Activated T-cell treated with anti-CD3 and anti-CD28 coated beads, Interleukin-2, amount 50 U/mL, for 48 hours (primary cell): ENCODE measurements at regions not wholly inside any gene's neighbourhood (a gene's known extent, or its start where the extent isn't known, plus 50 kb on each side); places are given as distances from the start of the nearest gene placed in this dataset.
"Not testable (repeated sequence)": the region's sequence is repeated elsewhere in the genome, so short reads cannot be mapped to it uniquely, and the experiment has no call there.

ENCODE experiments used
- DNase-seq, 2 experiments: peaks; one replicate each; pipeline ENCODE4 v3.0.0-alpha.2; 2020

GRCh38 chr20:20788308-20788707 is 75.9 kb upstream of the RALGAPA2 start:
- no peak for DNase-seq

DNA sequence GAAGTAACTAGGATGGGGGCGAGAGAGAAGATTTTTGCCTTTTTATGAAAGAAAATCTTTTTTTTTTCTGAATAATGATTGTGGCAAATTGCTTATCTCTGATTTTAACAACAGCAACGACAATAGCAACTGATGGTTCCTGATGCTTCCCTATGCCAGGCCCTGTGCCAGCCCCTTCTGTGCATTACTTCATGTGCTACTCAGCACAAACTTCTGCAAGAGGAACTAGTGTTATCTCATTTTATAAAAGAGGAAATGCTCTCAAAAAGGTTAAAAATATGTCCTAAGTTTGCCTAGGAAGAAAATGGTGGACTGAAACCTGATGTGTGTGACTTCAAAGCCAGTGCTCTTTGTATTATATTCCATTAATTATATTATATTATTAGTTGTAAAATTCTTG is 74.0 kb upstream of the RALGAPA2 start:
- DNase-seq = no peak

DNA sequence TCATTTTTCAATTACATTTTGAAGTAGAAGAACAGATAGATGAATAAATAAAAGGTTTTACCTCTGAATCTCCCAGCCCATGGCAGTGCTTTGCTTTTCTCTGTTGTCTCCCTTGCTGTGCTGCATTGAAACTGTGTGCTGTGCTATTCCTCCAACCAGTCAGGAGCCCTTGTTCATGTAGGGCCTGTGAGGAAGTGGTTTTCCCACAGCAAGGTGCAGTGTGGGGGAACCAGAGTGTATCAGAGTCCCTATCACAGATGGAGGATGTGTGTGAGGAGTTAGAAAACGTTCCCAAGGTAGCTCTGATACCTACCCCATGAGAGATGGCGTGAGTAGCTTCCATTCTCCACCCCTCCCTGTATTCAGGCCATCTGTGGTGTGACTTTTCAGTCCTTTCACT is 72.8 kb upstream of the RALGAPA2 start:
- no peak for DNase-seq

DNA sequence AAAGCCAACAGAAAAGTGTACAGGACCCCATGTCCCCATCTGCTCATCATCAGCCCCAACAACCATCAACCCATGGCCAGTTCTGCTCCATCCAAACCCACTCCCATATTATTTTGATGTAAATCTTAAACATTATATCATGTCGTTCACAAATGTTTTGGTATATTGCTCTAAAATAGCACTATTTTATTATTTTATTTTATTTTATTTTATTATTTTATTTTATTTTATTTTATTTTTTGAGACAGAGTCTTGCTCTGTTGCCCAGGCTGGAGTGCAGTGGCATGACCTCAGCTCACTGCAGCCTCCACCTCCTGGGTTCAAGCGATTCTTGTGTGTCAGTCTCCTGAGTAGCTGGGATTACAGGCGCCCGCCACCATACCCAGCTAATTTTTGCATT is 72.0 kb upstream of the RALGAPA2 start:
- DNase-seq = not testable (repeated sequence)

GRCh38 chr20:20783450-20783849 is 71.0 kb upstream of the RALGAPA2 start:
- no peak for DNase-seq

- no peak for DNase-seq
These were observed 70.3 kb upstream of the RALGAPA2 start for GRCh38 chr20:20782755-20783154.

DNA sequence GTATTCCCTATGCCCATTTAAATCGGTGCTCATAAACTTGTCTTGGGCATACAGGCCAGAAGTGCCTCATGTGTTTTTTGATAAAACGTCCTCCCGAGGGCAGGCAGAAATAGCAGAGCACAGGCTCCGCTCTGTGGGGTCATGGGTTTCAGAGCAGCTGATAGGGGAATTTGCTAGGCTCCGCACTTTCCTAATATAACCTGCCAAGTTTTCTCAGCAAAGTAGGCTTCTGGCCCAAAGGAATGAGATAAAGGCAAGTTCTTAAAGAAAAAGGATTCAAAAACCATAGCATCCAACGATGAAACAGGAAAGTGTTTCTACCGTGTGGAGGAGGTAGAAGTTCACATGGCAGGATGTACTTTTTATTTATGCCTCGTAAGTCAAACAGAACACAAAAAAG is 69.8 kb upstream of the RALGAPA2 start:
- DNase-seq = no peak

- DNase-seq = no peak
These were observed 68.6 kb upstream of the RALGAPA2 start for GRCh38 chr20:20781029-20781428.

GRCh38 chr20:20780127-20780824 is 67.8 kb upstream of the RALGAPA2 start:
- no peak for DNase-seq

- DNase-seq = no peak
These were observed 66.2 kb upstream of the RALGAPA2 start for GRCh38 chr20:20778676-20779075.

DNA sequence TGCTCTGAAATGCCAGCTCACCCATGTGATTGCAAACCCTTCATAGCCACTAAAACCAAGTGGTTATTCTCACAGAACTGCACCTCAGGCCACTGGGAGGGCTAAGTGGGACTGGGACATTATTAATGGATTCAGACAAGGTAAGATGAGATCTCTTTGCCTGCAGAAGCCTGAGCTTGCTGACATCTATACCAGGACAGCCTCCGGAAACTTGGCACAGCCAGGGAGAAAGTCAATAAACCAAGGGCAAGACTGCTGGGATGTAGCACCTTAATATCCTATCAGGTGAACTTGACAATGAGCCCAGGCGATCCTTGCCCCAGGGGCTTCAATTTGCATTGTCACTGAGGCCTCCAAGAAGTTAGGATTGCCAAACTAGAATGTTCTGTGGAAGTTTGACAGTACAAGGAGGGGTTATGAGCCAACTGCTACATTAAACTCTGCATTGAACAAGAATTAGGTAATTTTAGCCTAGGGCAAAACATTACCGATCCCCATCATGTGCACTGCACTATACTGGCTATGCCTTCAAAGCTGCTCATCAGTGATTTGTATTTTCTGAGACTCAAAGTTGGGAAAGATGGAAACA is 60.1 kb upstream of the RALGAPA2 start:
- no peak for DNase-seq

- DNase-seq = no peak
These were observed 55.9 kb upstream of the RALGAPA2 start for GRCh38 chr20:20768202-20768815.

DNA sequence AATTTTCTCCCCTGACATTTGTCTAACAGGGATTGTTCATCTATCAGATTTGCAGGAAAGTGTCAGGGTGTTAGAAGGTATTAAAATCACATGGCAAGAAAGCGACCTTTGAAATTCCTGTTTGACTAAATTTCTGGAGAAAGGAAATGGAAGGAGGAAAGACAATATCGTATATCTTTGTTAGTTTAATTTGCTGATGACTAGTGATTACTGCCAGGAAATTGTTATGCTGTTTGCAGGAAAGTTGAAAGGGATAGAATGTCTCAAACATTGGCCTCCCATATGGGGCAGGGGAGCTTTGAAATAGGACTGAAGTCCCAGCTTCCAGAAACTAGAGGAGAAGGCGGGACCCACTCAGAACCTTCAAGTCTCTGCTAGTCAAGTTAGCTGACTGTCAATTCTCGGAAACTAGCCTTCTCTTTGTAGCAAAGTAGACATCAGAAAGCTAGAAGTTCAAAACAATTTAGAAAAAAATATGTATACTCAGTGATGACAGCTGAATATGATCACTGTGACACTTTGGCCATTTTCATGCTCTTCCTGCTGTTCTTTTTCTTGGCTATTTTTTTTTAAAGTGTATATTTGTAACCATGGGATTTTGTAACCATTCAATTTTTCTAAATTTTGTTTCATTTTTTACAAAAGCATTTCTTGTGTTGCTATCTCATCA is 53.4 kb upstream of the RALGAPA2 start:
- no peak for DNase-seq

DNA sequence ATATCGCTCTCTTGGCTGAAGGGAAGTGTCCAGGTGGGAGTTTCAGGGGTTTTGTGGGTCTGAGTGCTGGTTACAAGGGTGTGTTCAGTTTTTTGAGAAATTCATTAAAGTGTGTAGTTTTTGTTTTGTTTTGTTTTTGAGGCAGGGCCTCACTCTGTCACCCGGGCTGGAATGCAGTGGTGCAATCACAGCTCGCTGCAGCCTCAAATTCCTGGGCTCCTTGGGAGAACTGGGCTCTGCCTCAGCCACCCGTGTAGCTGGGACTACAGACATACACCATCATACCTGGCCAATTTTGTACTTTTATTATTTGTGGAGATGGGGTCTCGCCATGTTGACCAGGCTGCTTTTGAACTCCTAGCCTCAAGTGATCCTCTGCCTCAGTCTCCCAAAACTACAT is 51.2 kb upstream of the RALGAPA2 start:
- DNase-seq = no peak
